ES-I3 (cell line): ENCODE measurements at regions not wholly inside any gene's neighbourhood (a gene's known extent, or its start where the extent isn't known, plus 50 kb on each side); places are given as distances from the start of the nearest gene placed in this dataset.
"Not testable (repeated sequence)": the region's sequence is repeated elsewhere in the genome, so short reads cannot be mapped to it uniquely, and the experiment has no call there.

ENCODE experiments used
- H3K36me3 ChIP-seq: 2 replicates; pipeline ENCODE4 v1.6.1; 2013; ENCODE audit warnings: mild to moderate bottlenecking, low read length, control low read depth, moderate library complexity; ENCODE audit not compliant: insufficient read depth
- H3K4me1 ChIP-seq: 2 replicates; pipeline ENCODE4 v1.6.1; 2013; ENCODE audit warnings: mild to moderate bottlenecking, control low read depth, low read length; ENCODE audit not compliant: insufficient read depth
- H3K9ac ChIP-seq: 2 replicates; pipeline ENCODE4 v1.6.1; 2013; ENCODE audit warnings: low read depth, mild to moderate bottlenecking, low read length, moderate library complexity
- H3K9me3 ChIP-seq: 2 replicates; pipeline ENCODE4 v1.6.1; 2013; ENCODE audit warnings: mild to moderate bottlenecking, low read length, moderate library complexity; ENCODE audit not compliant: control insufficient read depth, insufficient read depth

GRCh38 chr22:41023299-41023623 is 69.1 kb upstream of the EP300 start:
- no peaks in the 10 kb centered on the region for H3K36me3 ChIP-seq
- H3K9ac ChIP-seq: peak overlapping the region; percentile 92
- H3K9me3 ChIP-seq: no peaks in the 10 kb centered on the region
- no peaks in the 10 kb centered on the region for H3K4me1 ChIP-seq

DNA sequence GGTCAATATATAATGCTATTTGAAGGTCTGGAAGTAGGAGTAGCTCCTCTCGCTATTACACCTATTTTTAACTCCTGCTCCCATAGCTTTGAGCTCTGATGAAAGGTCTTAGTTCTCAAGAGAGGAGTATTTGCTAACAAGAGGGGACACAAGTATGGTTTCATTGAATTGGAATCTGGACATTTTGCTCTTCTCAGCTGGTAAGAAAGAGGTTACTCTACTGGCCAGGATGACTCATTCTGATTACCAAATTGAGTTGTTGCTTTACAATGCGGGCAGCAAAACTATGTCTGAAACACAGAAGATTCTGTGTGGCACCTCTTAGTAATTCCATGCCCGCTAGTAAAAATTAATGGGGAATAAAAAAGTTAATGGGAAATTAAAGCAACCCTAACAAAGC is 63.6 kb upstream of the EP300 start:
- no peaks in the 10 kb centered on the region for H3K36me3 ChIP-seq
- no peaks in the 10 kb centered on the region for H3K4me1 ChIP-seq
- no peaks in the 10 kb centered on the region for H3K9me3 ChIP-seq
- no peak overlapping the region for H3K9ac ChIP-seq

DNA sequence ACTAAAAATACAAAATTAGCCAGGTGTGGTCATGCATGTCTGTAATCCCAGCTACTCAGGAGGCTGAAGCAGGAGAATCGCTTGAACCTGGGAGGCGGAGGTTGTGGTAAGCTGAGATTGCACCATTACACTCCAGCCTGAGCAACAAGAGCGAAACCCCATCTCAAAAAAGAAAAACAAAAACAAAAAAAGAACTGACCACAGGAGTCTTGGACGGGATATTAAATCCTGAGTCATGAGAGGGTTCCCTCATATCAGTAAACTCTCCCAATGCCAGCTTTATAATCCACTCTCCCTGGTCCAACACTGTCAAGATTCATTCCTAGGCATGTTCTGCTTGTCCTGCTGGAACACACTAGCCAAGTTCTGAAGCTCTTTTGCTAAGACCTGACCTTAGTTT is 61.5 kb upstream of the EP300 start:
- Histone ChIP-seq H3K9me3 (no peaks in the 10 kb centered on the region), H3K9ac (no peak overlapping the region), H3K36me3 (no peaks in the 10 kb centered on the region), H3K4me1 (no peaks in the 10 kb centered on the region; the same call in 1 of the 2 replicates)

- H3K4me1 ChIP-seq: no peaks in the 10 kb centered on the region; the same call in 1 of the 2 replicates
- no peaks in the 10 kb centered on the region for H3K9me3 ChIP-seq
- no peaks in the 10 kb centered on the region for H3K36me3 ChIP-seq
- no peak overlapping the region for H3K9ac ChIP-seq
Measured at GRCh38 chr22:41034706-41035105, 57.7 kb upstream of the EP300 start.

DNA sequence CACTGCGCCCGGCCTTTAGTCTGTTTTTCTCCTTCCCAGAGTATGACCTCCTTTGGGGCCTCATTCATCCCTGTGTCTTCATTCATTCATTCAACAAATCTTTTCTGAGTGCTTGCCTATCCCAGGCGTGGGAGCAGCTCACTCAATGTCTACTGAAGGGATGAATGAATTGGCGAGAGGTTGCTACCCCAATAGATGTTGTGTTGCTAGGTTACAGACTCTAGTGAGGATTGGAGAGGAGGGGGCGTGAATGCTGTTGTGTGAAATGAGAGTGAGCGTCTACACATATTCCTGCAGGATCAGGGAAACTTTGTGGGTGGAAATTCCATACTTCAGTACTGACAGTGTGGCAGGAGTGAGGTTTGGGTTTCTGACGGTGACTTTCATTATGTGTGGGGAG is 55.5 kb upstream of the EP300 start:
- H3K9me3 ChIP-seq: no peaks in the 10 kb centered on the region
- H3K4me1 ChIP-seq: no peaks in the 10 kb centered on the region; the same call in 1 of the 2 replicates
- no peaks in the 10 kb centered on the region for H3K36me3 ChIP-seq
- no peak overlapping the region for H3K9ac ChIP-seq

DNA sequence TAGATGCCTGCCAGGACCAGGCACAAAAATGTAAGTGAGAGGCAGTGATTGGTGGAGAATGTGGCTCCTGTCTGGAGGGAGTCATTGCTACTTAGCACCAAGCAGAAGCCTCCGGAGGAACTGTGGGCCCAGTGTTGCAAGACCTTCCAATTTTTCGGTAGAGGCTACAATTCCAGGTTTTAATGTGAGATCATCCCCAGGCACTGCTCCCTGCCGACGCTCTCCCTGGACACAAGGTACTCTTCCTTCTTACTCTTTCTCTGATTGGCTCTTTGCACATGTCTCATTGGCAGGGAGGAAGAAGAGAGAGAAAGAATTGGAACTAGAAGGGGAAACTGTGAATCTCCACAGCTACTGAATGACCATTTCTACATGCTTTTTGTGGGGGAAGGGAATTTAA is 53.7 kb upstream of the EP300 start:
- no peaks in the 10 kb centered on the region; the same call in 1 of the 2 replicates for H3K4me1 ChIP-seq
- H3K36me3 ChIP-seq: no peaks in the 10 kb centered on the region

DNA sequence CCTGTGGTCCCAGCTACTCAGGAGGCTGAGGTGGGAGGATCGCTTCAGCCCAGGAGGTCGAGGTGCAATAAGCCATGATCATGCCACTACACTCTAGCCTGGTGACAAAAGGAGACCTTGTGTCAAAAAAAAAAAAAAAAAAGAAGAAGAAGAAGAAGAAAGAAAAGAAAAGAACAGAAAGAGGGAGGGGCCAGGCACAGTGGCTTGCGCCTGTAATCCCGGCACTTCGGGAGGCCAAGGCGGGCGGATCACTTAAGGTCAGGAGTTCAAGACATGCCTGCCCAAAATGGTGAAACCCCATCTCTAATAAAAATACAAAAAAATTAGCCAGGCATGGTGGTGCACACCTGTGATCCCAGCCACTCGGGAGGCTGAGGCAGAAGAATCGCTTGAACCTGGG is 52.8 kb upstream of the EP300 start:
- H3K36me3 ChIP-seq, H3K9ac ChIP-seq, H3K4me1 ChIP-seq, H3K9me3 ChIP-seq: not testable (repeated sequence)

More for the DNA sequence above, 53.7 kb upstream of the EP300 start:
- Histone ChIP-seq H3K9me3 (no peaks in the 10 kb centered on the region), H3K9ac (no peak overlapping the region)

DNA sequence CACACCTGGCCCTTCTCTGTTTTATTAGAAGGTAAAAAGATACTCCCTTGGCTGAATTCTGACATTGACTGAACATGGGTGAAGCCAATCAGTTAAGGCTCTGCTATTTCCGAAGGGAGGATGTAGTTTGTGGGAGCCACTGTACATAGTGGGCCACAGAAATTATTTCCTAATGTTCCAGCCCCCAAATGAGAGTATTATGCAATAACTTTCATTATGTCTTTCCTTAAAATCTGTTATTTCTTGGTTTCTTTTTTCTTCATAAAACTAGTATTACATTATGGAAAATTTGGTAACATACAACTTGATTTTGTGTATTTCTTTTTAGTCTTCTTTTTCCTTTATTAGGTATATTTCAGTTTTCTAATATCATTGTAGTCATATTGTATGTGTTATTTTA is 51.9 kb upstream of the EP300 start:
- Histone ChIP-seq H3K36me3 (no peaks in the 10 kb centered on the region), H3K4me1 (no peaks in the 10 kb centered on the region), H3K9ac (no peak overlapping the region), H3K9me3 (no peaks in the 10 kb centered on the region)

- H3K9me3 ChIP-seq: no peaks in the 10 kb centered on the region
- no peaks in the 10 kb centered on the region for H3K36me3 ChIP-seq
- H3K4me1 ChIP-seq: no peaks in the 10 kb centered on the region
- H3K9ac ChIP-seq: no peak overlapping the region
Measured at GRCh38 chr22:41041532-41041931, 50.9 kb upstream of the EP300 start.
